Calu3 (cell line): ENCODE measurements at regions not wholly inside any gene's neighbourhood (a gene's known extent, or its start where the extent isn't known, plus 50 kb on each side); places are given as distances from the start of the nearest gene placed in this dataset.

Source experiments
- BruUV-seq: library from RNA; stranded (reverse); fragments of 400-500 nt; replicated peaks from 2 replicates; lab custom pipeline; 2021; lab: Mats Ljungman, UMichigan
- CTCF ChIA-PET: fragments of 300-600 bp; sonication (Branson Sonifier 250); formaldehyde crosslinking; loops from one replicate; lab custom pipeline; 2022; ENCODE audit warnings: antibody characterized with exemption; lab: Charles Lee
- DNase-seq: peaks from one replicate; pipeline ENCODE4 v3.0.0; 2022
- H3K27ac Mint-ChIP-seq: one replicate; pipeline ENCODE4 v1.8.0; 2022; ENCODE audit warnings: mixed read lengths; ENCODE audit not compliant: unreplicated experiment
- H3K27me3 Mint-ChIP-seq: one replicate; pipeline ENCODE4 v1.8.0; 2022; ENCODE audit warnings: mixed read lengths; ENCODE audit not compliant: unreplicated experiment
- H3K36me3 Mint-ChIP-seq: one replicate; pipeline ENCODE4 v1.8.0; 2022; ENCODE audit warnings: mild to moderate bottlenecking, moderate library complexity, mixed read lengths; ENCODE audit not compliant: insufficient read depth, unreplicated experiment
- H3K4me1 Mint-ChIP-seq: one replicate; pipeline ENCODE4 v1.8.0; 2022; ENCODE audit warnings: mild to moderate bottlenecking, low read depth, mixed read lengths; ENCODE audit not compliant: unreplicated experiment
- H3K4me3 Mint-ChIP-seq: one replicate; pipeline ENCODE4 v1.8.0; 2022; ENCODE audit warnings: mild to moderate bottlenecking, low read depth, moderate library complexity, mixed read lengths; ENCODE audit not compliant: unreplicated experiment
- H3K9me3 Mint-ChIP-seq: one replicate; pipeline ENCODE4 v1.8.0; 2022; ENCODE audit warnings: low read depth, mixed read lengths; ENCODE audit not compliant: unreplicated experiment
- CTCF ChIP-seq: fragments of 200-600 bp; IDR thresholded peaks from one replicate; pipeline ENCODE4 v1.8.0; 2022; ENCODE audit warnings: antibody characterized with exemption; ENCODE audit not compliant: unreplicated experiment
- intact Hi-C: fragments of 100-400 bp; cut with micrococcal nuclease; formaldehyde crosslinking; loops from one replicate; pipeline ENCODE4 v1.10.0; 2022; ENCODE audit not compliant: unreplicated experiment

GRCh38 chr5:38039091-38039490, 199.2 kb upstream of the GDNF start:
- H3K27me3 Mint-ChIP-seq: peaks cover 19% of the 10 kb centered on the region
- intact Hi-C loops: no loop called here
- no peak for TF ChIP-seq CTCF
- H3K36me3 Mint-ChIP-seq: no peaks in the 10 kb centered on the region
- no peaks in the 10 kb centered on the region for H3K4me1 Mint-ChIP-seq
- CTCF ChIA-PET: no interaction called here
- DNase-seq: no peak
- H3K27ac Mint-ChIP-seq: no peak overlapping the region
- BruUV-seq: no TSS peak
- no peaks in the 10 kb centered on the region for H3K9me3 Mint-ChIP-seq
- H3K4me3 Mint-ChIP-seq: no peak overlapping the region

- H3K27me3 Mint-ChIP-seq: peaks cover 10% of the 10 kb centered on the region
- no TSS peak for BruUV-seq
- DNase-seq: no peak
- no peaks in the 10 kb centered on the region for H3K4me1 Mint-ChIP-seq
- intact Hi-C loops: no loop called here
- TF ChIP-seq CTCF: no peak
- no peak overlapping the region for H3K4me3 Mint-ChIP-seq
- CTCF ChIA-PET: no interaction called here
- no peaks in the 10 kb centered on the region for H3K9me3 Mint-ChIP-seq
- no peaks in the 10 kb centered on the region for H3K36me3 Mint-ChIP-seq
- no peak overlapping the region for H3K27ac Mint-ChIP-seq
Measured at GRCh38 chr5:38036765-38037164, 196.9 kb upstream of the GDNF start.

GRCh38 chr5:38032149-38032548, 192.3 kb upstream of the GDNF start:
- H3K9me3 Mint-ChIP-seq: no peaks in the 10 kb centered on the region
- H3K4me1 Mint-ChIP-seq: peaks cover 8% of the 10 kb centered on the region
- DNase-seq: no peak
- intact Hi-C loops: no loop called here
- H3K27ac Mint-ChIP-seq: no peak overlapping the region
- no TSS peak for BruUV-seq
- no peak overlapping the region for H3K4me3 Mint-ChIP-seq
- H3K27me3 Mint-ChIP-seq: no peaks in the 10 kb centered on the region
- no peak for TF ChIP-seq CTCF
- CTCF ChIA-PET: no interaction called here
- H3K36me3 Mint-ChIP-seq: no peaks in the 10 kb centered on the region

GRCh38 chr5:38031304-38031703, 191.5 kb upstream of the GDNF start:
- peaks cover 8% of the 10 kb centered on the region for H3K4me1 Mint-ChIP-seq
- no peak for TF ChIP-seq CTCF
- no TSS peak for BruUV-seq
- CTCF ChIA-PET: no interaction called here
- no peaks in the 10 kb centered on the region for H3K36me3 Mint-ChIP-seq
- DNase-seq: no peak
- intact Hi-C loops: no loop called here
- H3K27ac Mint-ChIP-seq: no peak overlapping the region
- no peaks in the 10 kb centered on the region for H3K27me3 Mint-ChIP-seq
- H3K4me3 Mint-ChIP-seq: no peak overlapping the region
- H3K9me3 Mint-ChIP-seq: no peaks in the 10 kb centered on the region
